WTC11 (cell line): ENCODE measurements at regions not wholly inside any gene's neighbourhood (a gene's known extent, or its start where the extent isn't known, plus 50 kb on each side); places are given as distances from the start of the nearest gene placed in this dataset.

ENCODE experiments used
- ATAC-seq: fragments of 200-7000 bp; cut with Tn5 transposase; 2 replicates; pipeline ENCODE4 v1.10.0; 2021; ENCODE audit warnings: mild to moderate bottlenecking, moderate library complexity
- CTCF ChIA-PET: fragments of 300-600 bp; sonication (Branson Sonifier 250); formaldehyde crosslinking; loops from one replicate; lab custom pipeline; 2021; ENCODE audit warnings: antibody characterized with exemption; lab: Charles Lee
- POLR2A ChIA-PET: fragments of 350-600 bp; sonication (Branson Sonifier 250); formaldehyde crosslinking; loops from one replicate; lab custom pipeline; 2021; ENCODE audit warnings: antibody characterized with exemption; lab: Charles Lee
- DNase-seq: peaks from one replicate; pipeline ENCODE4 v3.0.0; 2021; ENCODE audit warnings: low spot score
- H3K27ac Mint-ChIP-seq: 2 replicates; pipeline ENCODE4 v1.8.0; 2021; ENCODE audit warnings: mixed read lengths
- H3K27me3 Mint-ChIP-seq: 2 replicates; pipeline ENCODE4 v1.8.0; 2021; ENCODE audit warnings: low read depth, mild to moderate bottlenecking, moderate library complexity, mixed read lengths
- H3K36me3 Mint-ChIP-seq: 2 replicates; pipeline ENCODE4 v1.8.0; 2021; ENCODE audit warnings: mixed read lengths
- H3K4me1 Mint-ChIP-seq: 2 replicates; pipeline ENCODE4 v1.8.0; 2022; ENCODE audit warnings: mixed read lengths
- H3K4me3 Mint-ChIP-seq: 2 replicates; pipeline ENCODE4 v1.8.0; 2021; ENCODE audit warnings: mild to moderate bottlenecking, moderate library complexity, mixed read lengths
- H3K9me3 Mint-ChIP-seq: 2 replicates; pipeline ENCODE4 v1.8.0; 2021; ENCODE audit warnings: mixed read lengths
- CREB1 ChIP-seq: sonication (generic); formaldehyde crosslinking; IDR thresholded peaks from 2 replicates; pipeline ENCODE4 v1.8.0; 2023; ENCODE audit warnings: mild to moderate bottlenecking, missing genetic modification reagents
- CREM ChIP-seq: sonication (generic); formaldehyde crosslinking; IDR thresholded peaks from 2 replicates; pipeline ENCODE4 v1.8.1; 2022; ENCODE audit warnings: mild to moderate bottlenecking, missing genetic modification reagents, moderate library complexity
- ELF4 ChIP-seq: sonication (generic); formaldehyde crosslinking; IDR thresholded peaks from 2 replicates; pipeline ENCODE4 v1.8.1; 2022; ENCODE audit warnings: low read depth, mild to moderate bottlenecking, moderate library complexity, missing genetic modification reagents
- ESRRA ChIP-seq: sonication (generic); formaldehyde crosslinking; IDR thresholded peaks from 2 replicates; pipeline ENCODE4 v1.8.1; 2022; ENCODE audit warnings: mild to moderate bottlenecking, missing genetic modification reagents, borderline replicate concordance
- ETV6 ChIP-seq: sonication (generic); formaldehyde crosslinking; IDR thresholded peaks from 2 replicates; pipeline ENCODE4 v1.8.1; 2022; ENCODE audit warnings: mild to moderate bottlenecking, missing genetic modification reagents
- FOXJ3 ChIP-seq: sonication (generic); formaldehyde crosslinking; IDR thresholded peaks from 2 replicates; pipeline ENCODE4 v1.9.0; 2021; ENCODE audit warnings: missing genetic modification reagents, mild to moderate bottlenecking, borderline replicate concordance
- GRHL2 ChIP-seq: fragments of 250-450 bp; sonication (Bioruptor Pico); IDR thresholded peaks from 2 replicates; pipeline ENCODE4 v1.8.0; 2022; ENCODE audit warnings: mild to moderate bottlenecking, moderate library complexity; ENCODE audit not compliant: insufficient replicate concordance, severe bottlenecking
- JUN ChIP-seq: sonication (generic); formaldehyde crosslinking; IDR thresholded peaks from 2 replicates; pipeline ENCODE4 v1.8.0; 2023; ENCODE audit warnings: mild to moderate bottlenecking, missing genetic modification reagents
- KAT7 ChIP-seq: sonication (generic); formaldehyde crosslinking; IDR thresholded peaks from 2 replicates; pipeline ENCODE4 v1.8.1; 2023; ENCODE audit warnings: missing genetic modification reagents, mild to moderate bottlenecking, borderline replicate concordance
- NR1H2 ChIP-seq: sonication (generic); formaldehyde crosslinking; IDR thresholded peaks from 2 replicates; pipeline ENCODE4 v1.9.0; 2021; ENCODE audit warnings: mild to moderate bottlenecking, moderate library complexity, missing genetic modification reagents
- NR3C1 ChIP-seq: sonication (generic); formaldehyde crosslinking; conservative IDR thresholded peaks from 2 replicates; pipeline ENCODE4 v1.8.1; 2023; ENCODE audit warnings: low read depth, mild to moderate bottlenecking, missing genetic modification reagents
- SMAD4 ChIP-seq: sonication (generic); formaldehyde crosslinking; IDR thresholded peaks from 2 replicates; pipeline ENCODE4 v1.8.0; 2022; ENCODE audit warnings: mild to moderate bottlenecking, missing genetic modification reagents
- SP1 ChIP-seq: sonication (generic); formaldehyde crosslinking; conservative IDR thresholded peaks from 2 replicates; pipeline ENCODE4 v1.8.1; 2022; ENCODE audit warnings: missing genetic modification reagents
- ZNF138 ChIP-seq: sonication (generic); formaldehyde crosslinking; conservative IDR thresholded peaks from 2 replicates; pipeline ENCODE4 v1.8.1; 2022; ENCODE audit warnings: mild to moderate bottlenecking, moderate library complexity, missing genetic modification reagents
- ZNF263 ChIP-seq: sonication (generic); formaldehyde crosslinking; IDR thresholded peaks from 2 replicates; pipeline ENCODE4 v1.8.1; 2022; ENCODE audit warnings: low read depth, mild to moderate bottlenecking, moderate library complexity, missing genetic modification reagents
- ZNF671 ChIP-seq: fragments of 250-450 bp; sonication (Bioruptor Pico); IDR thresholded peaks from 2 replicates; pipeline ENCODE4 v1.8.0; 2021; ENCODE audit warnings: mild to moderate bottlenecking
- TF ChIP-seq, protein P1 (sequence below): sonication (generic); formaldehyde crosslinking; IDR thresholded peaks from 2 replicates; pipeline ENCODE4 v1.8.1; 2023; ENCODE audit warnings: mild to moderate bottlenecking, missing genetic modification reagents, moderate library complexity
- TF ChIP-seq, protein P2 (sequence below): fragments of 250-450 bp; sonication (Bioruptor Pico); IDR thresholded peaks from 2 replicates; pipeline ENCODE4 v2.1.2; 2022; ENCODE audit warnings: mild to moderate bottlenecking, moderate library complexity
- TF ChIP-seq, protein P3 (sequence below): sonication (generic); formaldehyde crosslinking; conservative IDR thresholded peaks from 2 replicates; pipeline ENCODE4 v1.8.1; 2022; ENCODE audit warnings: mild to moderate bottlenecking, missing genetic modification reagents
- TF ChIP-seq, protein P4 (sequence below): sonication (generic); formaldehyde crosslinking; IDR thresholded peaks from 2 replicates; pipeline ENCODE4 v1.8.1; 2022; ENCODE audit warnings: missing genetic modification reagents, borderline replicate concordance
- TF ChIP-seq, protein P5 (sequence below): sonication (generic); formaldehyde crosslinking; IDR thresholded peaks from 2 replicates; pipeline ENCODE4 v1.8.1; 2023; ENCODE audit warnings: mild to moderate bottlenecking, missing genetic modification reagents, borderline replicate concordance
- TF ChIP-seq, protein P6 (sequence below): sonication (generic); formaldehyde crosslinking; conservative IDR thresholded peaks from 2 replicates; pipeline ENCODE4 v1.8.1; 2023; ENCODE audit warnings: mild to moderate bottlenecking, low read depth, missing genetic modification reagents, moderate library complexity
- TF ChIP-seq, protein P7 (sequence below): sonication (generic); formaldehyde crosslinking; IDR thresholded peaks from 2 replicates; pipeline ENCODE4 v1.8.1; 2022; ENCODE audit warnings: mild to moderate bottlenecking, missing genetic modification reagents, moderate library complexity, borderline replicate concordance
- TF ChIP-seq, protein P8 (sequence below): sonication (generic); formaldehyde crosslinking; IDR thresholded peaks from 2 replicates; pipeline ENCODE4 v1.8.1; 2022; ENCODE audit warnings: low read depth, mild to moderate bottlenecking, moderate library complexity, missing genetic modification reagents, borderline replicate concordance

DNA sequence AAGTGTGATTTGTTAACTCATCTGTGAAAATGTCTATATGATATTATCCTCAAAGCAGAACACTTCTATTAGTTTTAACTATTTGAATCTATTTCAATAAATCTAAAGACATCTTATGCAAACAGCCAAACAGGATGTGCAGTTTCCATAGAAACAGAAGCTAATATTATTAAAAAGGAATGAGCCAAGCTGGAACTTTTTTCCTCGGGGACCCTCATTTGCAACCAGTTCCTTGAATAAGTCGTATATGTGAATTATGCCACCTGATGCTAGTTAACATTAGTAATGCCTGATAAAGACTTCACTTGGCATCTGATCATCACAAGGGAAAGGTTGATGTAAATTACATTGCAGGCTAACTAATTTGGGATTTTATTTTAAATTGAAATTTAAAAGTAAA, 216.9 kb upstream of the SMLR1 start:
- DNase-seq (no peak), ATAC-seq (no peak)
- ChIA-PET CTCF (no interaction called here), POLR2A (no interaction called here)
- Mint-ChIP-seq H3K4me1 (peaks cover 15% of the 10 kb centered on the region), H3K27ac (no peak overlapping the region), H3K4me3 (no peak overlapping the region), H3K27me3 (no peaks in the 10 kb centered on the region), H3K36me3 (no peaks in the 10 kb centered on the region), H3K9me3 (no peaks in the 10 kb centered on the region)
- TF ChIP-seq KAT7 (CRISPR knock-in tag): no peak
- TF ChIP-seq JUN (CRISPR knock-in tag): no peak
- no peak for TF ChIP-seq ZNF263 (CRISPR knock-in tag)
- no peak for TF ChIP-seq NR1H2 (CRISPR knock-in tag)
- TF ChIP-seq, protein P1, sequence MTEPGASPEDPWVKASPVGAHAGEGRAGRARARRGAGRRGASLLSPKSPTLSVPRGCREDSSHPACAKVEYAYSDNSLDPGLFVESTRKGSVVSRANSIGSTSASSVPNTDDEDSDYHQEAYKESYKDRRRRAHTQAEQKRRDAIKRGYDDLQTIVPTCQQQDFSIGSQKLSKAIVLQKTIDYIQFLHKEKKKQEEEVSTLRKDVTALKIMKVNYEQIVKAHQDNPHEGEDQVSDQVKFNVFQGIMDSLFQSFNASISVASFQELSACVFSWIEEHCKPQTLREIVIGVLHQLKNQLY (CRISPR knock-in tag): no peak
- no peak for TF ChIP-seq FOXJ3 (CRISPR knock-in tag)
- TF ChIP-seq ETV6: no peak
- TF ChIP-seq, protein P2, sequence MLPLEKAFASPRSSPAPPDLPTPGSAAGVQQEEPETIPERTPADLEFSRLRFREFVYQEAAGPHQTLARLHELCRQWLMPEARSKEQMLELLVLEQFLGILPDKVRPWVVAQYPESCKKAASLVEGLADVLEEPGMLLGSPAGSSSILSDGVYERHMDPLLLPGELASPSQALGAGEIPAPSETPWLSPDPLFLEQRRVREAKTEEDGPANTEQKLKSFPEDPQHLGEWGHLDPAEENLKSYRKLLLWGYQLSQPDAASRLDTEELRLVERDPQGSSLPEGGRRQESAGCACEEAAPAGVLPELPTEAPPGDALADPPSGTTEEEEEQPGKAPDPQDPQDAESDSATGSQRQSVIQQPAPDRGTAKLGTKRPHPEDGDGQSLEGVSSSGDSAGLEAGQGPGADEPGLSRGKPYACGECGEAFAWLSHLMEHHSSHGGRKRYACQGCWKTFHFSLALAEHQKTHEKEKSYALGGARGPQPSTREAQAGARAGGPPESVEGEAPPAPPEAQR (CRISPR knock-in tag): no peak
- no peak for TF ChIP-seq SMAD4 (CRISPR knock-in tag)
- TF ChIP-seq CREM (CRISPR knock-in tag): no peak
- TF ChIP-seq ELF4: no peak
- TF ChIP-seq, protein P3, sequence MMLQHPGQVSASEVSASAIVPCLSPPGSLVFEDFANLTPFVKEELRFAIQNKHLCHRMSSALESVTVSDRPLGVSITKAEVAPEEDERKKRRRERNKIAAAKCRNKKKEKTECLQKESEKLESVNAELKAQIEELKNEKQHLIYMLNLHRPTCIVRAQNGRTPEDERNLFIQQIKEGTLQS (CRISPR knock-in tag): no peak
- no peak for TF ChIP-seq ZNF138
- TF ChIP-seq SP1: no peak

DNA sequence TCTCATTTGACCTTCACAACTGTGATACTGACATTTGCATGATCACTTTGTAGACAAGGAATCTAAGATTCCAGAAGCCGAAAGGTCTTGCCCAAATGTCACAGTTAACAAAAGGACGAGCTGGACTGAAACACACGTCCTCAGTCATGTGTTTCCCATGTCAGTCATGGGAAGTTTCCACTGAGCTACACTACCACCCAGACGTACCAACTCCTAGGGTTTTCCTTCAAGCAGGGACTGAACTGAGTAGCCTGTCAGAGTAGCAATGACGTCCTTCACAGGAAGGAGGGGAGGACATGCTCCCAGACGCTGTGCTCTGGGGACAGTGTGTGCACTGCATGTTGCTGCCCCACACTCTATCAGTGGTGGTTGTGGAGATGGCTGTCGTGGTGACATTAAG, 215.8 kb upstream of the SMLR1 start:
- ATAC-seq: no peak
- peaks cover 23% of the 10 kb centered on the region for H3K4me1 Mint-ChIP-seq
- no peaks in the 10 kb centered on the region for H3K36me3 Mint-ChIP-seq
- no peak overlapping the region for H3K4me3 Mint-ChIP-seq
- no peak overlapping the region for H3K27ac Mint-ChIP-seq
- peaks cover 6% of the 10 kb centered on the region for H3K9me3 Mint-ChIP-seq
- no peaks in the 10 kb centered on the region for H3K27me3 Mint-ChIP-seq
- ChIA-PET CTCF (no interaction called here), POLR2A (no interaction called here)
- DNase-seq: no peak
- TF ChIP-seq CREB1 (no peak), ZNF671 (CRISPR knock-in tag) (no peak), GRHL2 (CRISPR knock-in tag) (no peak), NR3C1 (no peak), ESRRA (CRISPR knock-in tag) (no peak)
- TF ChIP-seq, protein P4, sequence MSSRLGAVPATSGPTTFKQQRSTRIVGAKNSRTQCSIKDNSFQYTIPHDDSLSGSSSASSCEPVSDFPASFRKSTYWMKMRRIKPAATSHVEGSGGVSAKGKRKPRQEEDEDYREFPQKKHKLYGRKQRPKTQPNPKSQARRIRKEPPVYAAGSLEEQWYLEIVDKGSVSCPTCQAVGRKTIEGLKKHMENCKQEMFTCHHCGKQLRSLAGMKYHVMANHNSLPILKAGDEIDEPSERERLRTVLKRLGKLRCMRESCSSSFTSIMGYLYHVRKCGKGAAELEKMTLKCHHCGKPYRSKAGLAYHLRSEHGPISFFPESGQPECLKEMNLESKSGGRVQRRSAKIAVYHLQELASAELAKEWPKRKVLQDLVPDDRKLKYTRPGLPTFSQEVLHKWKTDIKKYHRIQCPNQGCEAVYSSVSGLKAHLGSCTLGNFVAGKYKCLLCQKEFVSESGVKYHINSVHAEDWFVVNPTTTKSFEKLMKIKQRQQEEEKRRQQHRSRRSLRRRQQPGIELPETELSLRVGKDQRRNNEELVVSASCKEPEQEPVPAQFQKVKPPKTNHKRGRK (CRISPR knock-in tag): no peak
- TF ChIP-seq, protein P5, sequence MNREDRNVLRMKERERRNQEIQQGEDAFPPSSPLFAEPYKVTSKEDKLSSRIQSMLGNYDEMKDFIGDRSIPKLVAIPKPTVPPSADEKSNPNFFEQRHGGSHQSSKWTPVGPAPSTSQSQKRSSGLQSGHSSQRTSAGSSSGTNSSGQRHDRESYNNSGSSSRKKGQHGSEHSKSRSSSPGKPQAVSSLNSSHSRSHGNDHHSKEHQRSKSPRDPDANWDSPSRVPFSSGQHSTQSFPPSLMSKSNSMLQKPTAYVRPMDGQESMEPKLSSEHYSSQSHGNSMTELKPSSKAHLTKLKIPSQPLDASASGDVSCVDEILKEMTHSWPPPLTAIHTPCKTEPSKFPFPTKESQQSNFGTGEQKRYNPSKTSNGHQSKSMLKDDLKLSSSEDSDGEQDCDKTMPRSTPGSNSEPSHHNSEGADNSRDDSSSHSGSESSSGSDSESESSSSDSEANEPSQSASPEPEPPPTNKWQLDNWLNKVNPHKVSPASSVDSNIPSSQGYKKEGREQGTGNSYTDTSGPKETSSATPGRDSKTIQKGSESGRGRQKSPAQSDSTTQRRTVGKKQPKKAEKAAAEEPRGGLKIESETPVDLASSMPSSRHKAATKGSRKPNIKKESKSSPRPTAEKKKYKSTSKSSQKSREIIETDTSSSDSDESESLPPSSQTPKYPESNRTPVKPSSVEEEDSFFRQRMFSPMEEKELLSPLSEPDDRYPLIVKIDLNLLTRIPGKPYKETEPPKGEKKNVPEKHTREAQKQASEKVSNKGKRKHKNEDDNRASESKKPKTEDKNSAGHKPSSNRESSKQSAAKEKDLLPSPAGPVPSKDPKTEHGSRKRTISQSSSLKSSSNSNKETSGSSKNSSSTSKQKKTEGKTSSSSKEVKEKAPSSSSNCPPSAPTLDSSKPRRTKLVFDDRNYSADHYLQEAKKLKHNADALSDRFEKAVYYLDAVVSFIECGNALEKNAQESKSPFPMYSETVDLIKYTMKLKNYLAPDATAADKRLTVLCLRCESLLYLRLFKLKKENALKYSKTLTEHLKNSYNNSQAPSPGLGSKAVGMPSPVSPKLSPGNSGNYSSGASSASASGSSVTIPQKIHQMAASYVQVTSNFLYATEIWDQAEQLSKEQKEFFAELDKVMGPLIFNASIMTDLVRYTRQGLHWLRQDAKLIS (CRISPR knock-in tag): no peak
- TF ChIP-seq, protein P6, sequence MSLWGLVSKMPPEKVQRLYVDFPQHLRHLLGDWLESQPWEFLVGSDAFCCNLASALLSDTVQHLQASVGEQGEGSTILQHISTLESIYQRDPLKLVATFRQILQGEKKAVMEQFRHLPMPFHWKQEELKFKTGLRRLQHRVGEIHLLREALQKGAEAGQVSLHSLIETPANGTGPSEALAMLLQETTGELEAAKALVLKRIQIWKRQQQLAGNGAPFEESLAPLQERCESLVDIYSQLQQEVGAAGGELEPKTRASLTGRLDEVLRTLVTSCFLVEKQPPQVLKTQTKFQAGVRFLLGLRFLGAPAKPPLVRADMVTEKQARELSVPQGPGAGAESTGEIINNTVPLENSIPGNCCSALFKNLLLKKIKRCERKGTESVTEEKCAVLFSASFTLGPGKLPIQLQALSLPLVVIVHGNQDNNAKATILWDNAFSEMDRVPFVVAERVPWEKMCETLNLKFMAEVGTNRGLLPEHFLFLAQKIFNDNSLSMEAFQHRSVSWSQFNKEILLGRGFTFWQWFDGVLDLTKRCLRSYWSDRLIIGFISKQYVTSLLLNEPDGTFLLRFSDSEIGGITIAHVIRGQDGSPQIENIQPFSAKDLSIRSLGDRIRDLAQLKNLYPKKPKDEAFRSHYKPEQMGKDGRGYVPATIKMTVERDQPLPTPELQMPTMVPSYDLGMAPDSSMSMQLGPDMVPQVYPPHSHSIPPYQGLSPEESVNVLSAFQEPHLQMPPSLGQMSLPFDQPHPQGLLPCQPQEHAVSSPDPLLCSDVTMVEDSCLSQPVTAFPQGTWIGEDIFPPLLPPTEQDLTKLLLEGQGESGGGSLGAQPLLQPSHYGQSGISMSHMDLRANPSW (CRISPR knock-in tag): no peak
- TF ChIP-seq, protein P7, sequence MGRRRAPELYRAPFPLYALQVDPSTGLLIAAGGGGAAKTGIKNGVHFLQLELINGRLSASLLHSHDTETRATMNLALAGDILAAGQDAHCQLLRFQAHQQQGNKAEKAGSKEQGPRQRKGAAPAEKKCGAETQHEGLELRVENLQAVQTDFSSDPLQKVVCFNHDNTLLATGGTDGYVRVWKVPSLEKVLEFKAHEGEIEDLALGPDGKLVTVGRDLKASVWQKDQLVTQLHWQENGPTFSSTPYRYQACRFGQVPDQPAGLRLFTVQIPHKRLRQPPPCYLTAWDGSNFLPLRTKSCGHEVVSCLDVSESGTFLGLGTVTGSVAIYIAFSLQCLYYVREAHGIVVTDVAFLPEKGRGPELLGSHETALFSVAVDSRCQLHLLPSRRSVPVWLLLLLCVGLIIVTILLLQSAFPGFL (CRISPR knock-in tag): no peak
- TF ChIP-seq, protein P8, sequence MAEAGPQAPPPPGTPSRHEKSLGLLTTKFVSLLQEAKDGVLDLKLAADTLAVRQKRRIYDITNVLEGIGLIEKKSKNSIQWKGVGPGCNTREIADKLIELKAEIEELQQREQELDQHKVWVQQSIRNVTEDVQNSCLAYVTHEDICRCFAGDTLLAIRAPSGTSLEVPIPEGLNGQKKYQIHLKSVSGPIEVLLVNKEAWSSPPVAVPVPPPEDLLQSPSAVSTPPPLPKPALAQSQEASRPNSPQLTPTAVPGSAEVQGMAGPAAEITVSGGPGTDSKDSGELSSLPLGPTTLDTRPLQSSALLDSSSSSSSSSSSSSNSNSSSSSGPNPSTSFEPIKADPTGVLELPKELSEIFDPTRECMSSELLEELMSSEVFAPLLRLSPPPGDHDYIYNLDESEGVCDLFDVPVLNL (CRISPR knock-in tag): no peak
